Activated CD4-positive, alpha-beta T cell treated with anti-CD3 and anti-CD28 coated beads, Interleukin-2, amount 50 U/mL, for 48 hours (primary cell): ENCODE measurements at regions not wholly inside any gene's neighbourhood (a gene's known extent, or its start where the extent isn't known, plus 50 kb on each side); places are given as distances from the start of the nearest gene placed in this dataset.

Experiments
- DNase-seq, 2 experiments: peaks; one replicate each; pipeline ENCODE4 v3.0.0-alpha.2; 2020

GRCh38 chr1:4932311-4933030, 278.1 kb downstream of the AJAP1 start:
- no peak for DNase-seq

DNA sequence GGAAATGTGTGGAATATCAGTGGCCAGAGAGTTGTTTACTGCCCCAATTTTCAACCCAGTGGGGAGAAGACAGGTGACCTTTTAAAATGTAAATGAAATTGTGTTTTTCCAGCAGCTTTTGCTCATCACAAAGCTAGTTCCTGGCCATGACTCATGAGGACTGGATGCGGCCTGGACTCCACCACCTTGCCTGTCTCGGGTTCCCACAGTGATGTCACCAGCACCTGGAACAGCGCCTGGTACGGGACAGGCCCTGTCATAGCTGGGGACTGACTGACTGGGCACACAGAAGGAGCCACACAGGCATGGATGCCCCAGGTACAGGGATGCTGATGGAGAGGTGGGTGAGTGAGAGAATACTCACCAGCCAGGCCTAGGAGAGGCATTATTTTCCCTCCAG, 277.1 kb downstream of the AJAP1 start:
- DNase-seq, result no peak

- DNase-seq, result no peak
Observed at GRCh38 chr1:4928186-4928585, 273.8 kb downstream of the AJAP1 start.

- no peak for DNase-seq
Observed at GRCh38 chr1:4924356-4924755, 269.9 kb downstream of the AJAP1 start.

- DNase-seq, result no peak
Observed at GRCh38 chr1:4916610-4917009, 262.2 kb downstream of the AJAP1 start.

DNA sequence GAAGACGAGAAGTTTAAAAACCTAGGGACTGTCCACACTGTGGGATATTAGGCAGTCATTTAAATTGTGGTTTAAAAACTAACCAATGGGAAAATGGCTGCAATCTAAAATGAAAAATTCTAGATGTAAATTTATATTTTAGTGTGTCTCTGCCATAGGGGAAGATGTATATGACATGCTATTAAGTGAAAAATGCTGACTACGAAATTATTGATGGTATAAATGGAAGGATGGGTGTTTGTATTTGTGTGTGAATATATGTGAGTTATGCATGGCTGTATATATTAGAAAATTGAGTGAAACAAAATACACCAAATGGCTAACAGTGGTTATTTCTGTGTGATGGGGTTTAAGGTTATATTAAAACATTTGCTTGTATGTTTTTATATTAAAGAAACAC, 260.7 kb downstream of the AJAP1 start:
- no peak for DNase-seq

- no peak for DNase-seq
Observed at GRCh38 chr1:4908486-4908885, 254.1 kb downstream of the AJAP1 start.

DNA sequence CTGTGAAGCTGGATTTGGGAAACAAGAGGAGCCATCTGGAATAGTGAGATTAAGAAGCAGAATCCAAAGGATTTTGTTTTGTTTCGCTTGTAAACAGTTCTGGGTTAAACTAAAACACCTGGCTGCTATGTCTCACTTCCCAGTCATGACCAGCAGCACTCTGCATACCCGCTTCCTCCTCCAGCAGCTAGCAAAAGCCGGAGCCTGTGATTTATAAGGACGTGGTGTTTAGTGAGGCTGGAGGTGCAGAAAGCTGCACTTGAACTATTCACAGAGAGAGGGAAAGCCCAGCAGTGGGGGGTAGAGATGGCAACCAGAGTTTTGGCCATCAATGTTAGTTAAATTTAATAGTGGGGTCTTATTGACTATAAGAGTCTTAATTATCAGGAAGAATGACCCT, 240.2 kb downstream of the AJAP1 start:
- no peak for DNase-seq

DNA sequence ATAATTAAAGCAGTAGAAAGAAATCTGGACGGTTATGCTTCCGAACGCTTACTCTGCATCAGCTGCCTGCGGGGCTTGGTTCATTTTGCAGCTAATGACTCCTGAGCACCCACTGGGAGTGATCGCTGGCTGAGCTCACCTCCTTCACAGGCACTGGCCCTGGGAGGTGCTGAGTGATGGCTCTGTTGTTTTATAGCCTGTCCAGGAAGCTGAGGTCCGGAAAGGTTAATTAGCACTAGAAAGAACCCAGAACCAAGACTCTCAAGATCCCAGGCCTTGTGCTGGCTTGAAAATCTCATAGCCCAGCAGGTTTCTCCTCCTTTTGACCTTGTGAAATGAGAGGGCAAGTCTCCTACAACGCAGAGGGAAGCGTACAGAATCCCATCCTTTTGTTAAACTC, 226.2 kb downstream of the AJAP1 start:
- no peak for DNase-seq

- DNase-seq, result no peak
Observed at GRCh38 chr1:4877426-4877825, 223.0 kb downstream of the AJAP1 start.

GRCh38 chr1:4871373-4871772, 217.0 kb downstream of the AJAP1 start:
- no peak for DNase-seq

DNA sequence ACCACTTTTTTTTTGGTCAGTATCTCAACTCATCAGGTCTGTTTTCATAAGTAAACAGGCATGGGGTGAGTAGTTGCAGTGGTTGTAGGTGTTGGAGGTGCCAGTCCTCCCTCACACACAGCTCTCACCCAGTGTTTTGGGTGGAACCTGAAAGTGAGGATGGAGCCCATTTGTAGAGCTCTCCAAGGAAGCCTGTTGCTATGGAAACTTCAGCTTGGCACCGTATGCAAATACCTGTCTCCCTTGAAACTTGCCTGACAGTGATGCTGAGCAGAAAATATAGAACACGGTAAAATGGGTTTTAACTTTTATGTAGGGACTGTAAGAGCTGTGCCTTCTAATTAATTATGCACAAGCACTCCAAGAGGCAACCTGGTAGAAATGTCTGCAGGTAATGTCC, 214.1 kb downstream of the AJAP1 start:
- DNase-seq, result no peak

DNA sequence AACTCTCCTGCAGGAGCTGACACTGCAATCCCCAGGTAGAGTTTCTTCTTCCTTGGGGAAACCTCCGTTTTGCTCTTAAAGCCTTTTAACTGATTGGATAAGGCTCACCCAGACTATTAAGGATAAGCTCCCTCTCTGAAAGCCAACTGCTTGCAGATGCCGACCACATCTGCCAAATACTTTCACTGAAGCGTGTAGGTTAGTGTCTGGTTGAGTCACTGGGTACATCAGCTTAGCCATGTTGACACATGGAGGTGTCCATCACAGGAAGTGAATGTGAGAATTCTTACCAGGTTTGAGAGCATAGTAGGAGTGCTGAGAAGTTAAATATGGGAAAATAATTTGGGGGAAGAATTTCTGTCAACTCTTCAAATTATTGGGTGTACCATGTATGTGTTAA, 202.0 kb downstream of the AJAP1 start:
- DNase-seq, result no peak

DNA sequence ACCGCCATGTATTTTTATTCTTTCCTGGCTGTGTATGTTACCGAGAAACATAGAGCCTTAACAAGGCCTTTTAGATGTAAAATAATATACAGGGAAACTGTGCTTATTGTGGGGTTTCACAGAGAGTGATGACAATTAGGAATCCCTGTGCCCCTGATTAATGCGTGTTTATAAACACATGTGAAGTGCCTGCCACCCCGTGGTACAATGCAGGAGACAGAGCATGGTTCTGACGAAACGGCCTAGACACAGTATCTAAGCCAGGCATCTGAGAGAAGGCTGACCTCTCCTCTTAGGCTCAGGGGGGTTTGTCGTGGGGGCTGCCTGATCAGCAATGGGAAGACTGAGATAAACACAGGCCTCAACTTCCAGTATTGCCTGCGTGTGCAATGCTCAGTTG, 200.0 kb downstream of the AJAP1 start:
- DNase-seq, result no peak

DNA sequence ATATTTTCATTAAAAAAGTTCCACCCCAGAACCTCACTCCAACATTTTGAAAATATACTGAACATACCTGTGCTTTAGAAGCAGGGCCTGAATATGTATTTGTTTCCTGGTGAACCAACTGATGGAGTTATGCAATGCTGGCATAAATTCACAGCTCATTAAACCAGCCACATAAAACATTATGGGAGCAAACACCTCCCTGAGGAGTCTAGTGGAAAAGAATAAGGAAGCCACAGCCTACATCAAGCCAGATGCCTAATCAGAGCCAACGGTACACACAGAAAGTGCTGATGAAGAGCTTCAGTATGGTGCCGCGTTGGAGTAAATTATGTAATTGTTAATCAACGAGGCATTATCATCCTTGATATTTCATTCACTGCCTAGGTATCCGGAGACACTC, 199.5 kb downstream of the AJAP1 start:
- no peak for DNase-seq

GRCh38 chr1:4851385-4852065, 197.1 kb downstream of the AJAP1 start:
- no peak for DNase-seq

GRCh38 chr1:4848431-4848830, 194.0 kb downstream of the AJAP1 start:
- DNase-seq, result no peak

DNA sequence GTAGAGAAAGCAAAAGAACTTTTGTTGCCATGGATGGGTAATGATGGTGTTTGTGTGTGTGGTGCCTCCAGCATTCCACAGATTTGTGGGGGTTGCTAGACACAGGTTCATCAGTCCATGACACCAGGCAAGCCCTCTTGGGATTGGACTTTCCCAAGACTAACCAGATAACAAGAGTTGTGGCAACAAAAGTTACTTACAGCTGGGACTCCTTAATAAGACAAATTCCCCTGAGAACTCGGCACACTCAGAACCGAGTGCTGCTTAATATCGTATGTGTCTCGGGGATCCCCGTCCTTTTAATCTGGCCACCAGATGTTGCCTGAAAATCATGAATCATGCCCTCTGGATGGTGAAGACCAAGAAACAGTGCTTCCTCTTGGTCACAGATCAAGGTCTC, 193.3 kb downstream of the AJAP1 start:
- no peak for DNase-seq
